GM12865 (cell line): ENCODE measurements at regions not wholly inside any gene's neighbourhood (a gene's known extent, or its start where the extent isn't known, plus 50 kb on each side); places are given as distances from the start of the nearest gene placed in this dataset.

ENCODE experiments used
- DNase-seq: peaks from one replicate; pipeline ENCODE4 v3.0.0; 2010; ENCODE audit warnings: low read depth
- H3K4me3 ChIP-seq: 2 replicates; pipeline ENCODE4 v1.5.1; 2011; ENCODE audit warnings: mild to moderate bottlenecking, low read depth, low read length, control low read depth
- TF ChIP-seq, protein P1 (sequence below): IDR thresholded peaks from 2 replicates; pipeline ENCODE4 v1.5.1; 2011; ENCODE audit warnings: low read length, control low read depth, low read depth, inconsistent platforms; ENCODE audit not compliant: insufficient read depth; ENCODE audit errors: missing control alignments

DNA sequence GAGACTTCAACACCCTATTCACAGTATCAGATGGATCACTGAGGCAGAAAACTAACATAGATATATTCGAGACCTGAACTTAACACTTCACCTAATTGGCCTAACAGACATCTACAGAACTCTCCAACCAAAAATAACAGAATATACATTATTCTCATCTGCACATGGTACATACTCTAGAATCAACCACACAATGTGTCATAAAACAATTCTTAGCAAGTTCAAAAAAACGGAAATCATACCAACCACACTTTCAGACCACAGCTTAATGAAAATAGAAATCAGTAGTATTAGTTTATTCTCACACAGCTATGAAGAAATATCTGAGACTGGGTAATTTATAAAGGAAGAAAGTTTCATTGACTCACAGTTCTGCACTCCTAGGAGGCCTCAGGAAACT lies 387.9 kb downstream of the DEPDC1B start:
- peak; percentile 31 for DNase-seq
- no peak overlapping the region for H3K4me3 ChIP-seq
- TF ChIP-seq, protein P1, sequence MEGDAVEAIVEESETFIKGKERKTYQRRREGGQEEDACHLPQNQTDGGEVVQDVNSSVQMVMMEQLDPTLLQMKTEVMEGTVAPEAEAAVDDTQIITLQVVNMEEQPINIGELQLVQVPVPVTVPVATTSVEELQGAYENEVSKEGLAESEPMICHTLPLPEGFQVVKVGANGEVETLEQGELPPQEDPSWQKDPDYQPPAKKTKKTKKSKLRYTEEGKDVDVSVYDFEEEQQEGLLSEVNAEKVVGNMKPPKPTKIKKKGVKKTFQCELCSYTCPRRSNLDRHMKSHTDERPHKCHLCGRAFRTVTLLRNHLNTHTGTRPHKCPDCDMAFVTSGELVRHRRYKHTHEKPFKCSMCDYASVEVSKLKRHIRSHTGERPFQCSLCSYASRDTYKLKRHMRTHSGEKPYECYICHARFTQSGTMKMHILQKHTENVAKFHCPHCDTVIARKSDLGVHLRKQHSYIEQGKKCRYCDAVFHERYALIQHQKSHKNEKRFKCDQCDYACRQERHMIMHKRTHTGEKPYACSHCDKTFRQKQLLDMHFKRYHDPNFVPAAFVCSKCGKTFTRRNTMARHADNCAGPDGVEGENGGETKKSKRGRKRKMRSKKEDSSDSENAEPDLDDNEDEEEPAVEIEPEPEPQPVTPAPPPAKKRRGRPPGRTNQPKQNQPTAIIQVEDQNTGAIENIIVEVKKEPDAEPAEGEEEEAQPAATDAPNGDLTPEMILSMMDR = no peak

DNA sequence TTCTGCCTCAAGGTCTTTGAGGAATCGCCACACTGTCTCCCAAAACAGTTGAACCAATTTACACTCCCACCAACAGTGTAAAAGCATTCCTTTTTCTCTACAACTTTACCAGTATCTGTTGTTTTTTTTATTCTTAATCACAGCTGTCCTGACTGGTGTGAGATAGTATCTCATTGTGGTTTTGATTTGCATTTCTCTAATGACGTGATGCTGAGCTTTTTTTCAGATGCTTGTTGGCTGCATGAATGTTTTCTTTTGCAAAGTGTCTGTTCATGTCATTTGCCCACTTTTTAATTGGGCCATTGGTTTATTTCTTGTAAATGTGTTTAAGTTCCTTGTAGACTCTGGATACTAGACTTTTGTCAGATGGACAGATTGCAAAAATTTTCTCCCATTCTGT lies 400.0 kb downstream of the DEPDC1B start:
- TF ChIP-seq, protein P1 = no peak
- no peak for DNase-seq
- H3K4me3 ChIP-seq = no peak overlapping the region

DNA sequence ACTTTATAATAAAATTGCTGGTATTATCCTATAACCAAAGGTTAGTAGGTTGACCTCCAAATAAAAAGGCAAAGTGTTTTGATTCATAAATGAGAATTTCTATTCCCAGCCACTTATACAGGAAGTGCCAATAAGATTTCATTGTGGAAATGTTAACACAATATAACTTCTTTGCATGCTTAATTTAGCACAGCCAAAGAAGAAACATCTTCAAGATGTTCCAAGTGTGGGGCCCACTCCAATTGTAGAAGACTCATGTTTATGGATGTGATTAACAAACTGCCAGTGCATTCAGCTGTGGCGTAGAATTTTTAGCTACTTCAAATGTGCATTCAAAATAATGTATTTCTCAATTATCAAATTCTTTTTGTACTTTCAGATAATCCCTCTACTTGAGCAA lies 402.3 kb downstream of the DEPDC1B start:
- TF ChIP-seq, protein P1 = no peak
- H3K4me3 ChIP-seq = no peak overlapping the region
- no peak for DNase-seq

DNA sequence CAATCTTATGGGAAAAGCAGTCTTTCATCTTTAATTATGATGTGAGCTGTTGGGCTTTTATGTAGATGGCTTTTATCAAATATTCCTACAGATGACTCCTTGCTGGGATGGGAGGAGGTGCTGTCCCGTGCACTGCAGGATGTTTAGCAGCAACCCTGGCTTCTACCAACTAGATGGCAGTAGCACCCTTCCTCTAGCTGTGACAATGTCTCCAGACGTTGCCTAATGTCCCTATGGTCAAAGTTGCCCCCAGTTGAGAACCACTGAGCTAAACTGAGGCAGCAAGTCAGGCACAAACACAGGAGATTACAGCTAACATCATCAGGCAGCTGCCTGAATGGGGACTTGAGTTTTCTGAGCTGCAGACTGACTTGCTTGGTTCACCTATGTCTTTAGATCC lies 401.9 kb upstream of the PDE4D start:
- TF ChIP-seq, protein P1 = peak; percentile 56
- H3K4me3 ChIP-seq = no peak overlapping the region
- DNase-seq = peak; percentile 57

DNA sequence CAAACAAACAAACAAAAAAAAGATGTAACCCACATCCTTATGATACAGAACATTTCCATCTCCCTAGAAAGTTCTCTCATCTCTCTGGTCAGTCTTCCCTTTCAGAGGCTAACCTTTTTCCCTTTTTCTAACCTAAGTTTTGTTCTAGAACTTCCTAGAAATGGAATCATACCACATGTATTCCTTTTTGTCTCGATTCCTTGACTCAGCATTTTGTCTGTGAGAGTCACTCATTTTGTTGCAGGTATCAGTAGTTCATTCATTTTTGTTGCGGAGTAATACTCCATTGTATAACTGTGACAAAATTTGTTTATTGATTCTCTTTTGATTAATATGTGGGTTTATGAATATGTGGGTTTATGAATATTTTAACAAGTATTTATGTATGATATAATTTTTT lies 400.0 kb upstream of the PDE4D start:
- no peak for DNase-seq
- no peak overlapping the region for H3K4me3 ChIP-seq
- TF ChIP-seq, protein P1 = no peak

DNA sequence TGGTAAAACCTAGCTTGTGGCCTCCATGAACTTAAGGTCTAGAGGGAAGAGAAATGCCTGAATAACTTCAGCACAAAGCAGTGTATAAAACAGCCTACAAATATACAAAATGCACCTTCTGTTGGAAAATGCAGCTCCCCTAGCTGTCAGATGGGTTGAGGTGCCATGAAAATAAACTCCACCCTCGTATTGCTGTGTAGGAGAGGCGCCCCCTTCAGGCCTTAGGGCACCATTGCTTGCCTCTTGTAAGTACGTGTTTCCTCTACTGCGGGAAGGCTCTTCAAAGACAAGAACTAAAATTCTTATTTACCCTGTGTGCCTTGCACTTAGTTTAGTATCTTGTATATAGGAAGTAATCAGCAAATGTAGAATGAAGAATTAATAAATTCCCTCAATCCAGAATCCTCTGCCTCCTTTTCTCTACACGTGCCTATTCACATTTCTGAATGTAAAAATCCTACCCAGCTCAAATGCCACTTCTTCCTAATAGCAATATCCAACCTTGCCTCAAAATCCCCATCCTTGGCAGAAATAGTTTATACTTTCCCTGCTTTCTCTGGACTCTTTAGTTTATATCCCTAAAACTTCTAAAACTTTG lies 393.7 kb upstream of the PDE4D start:
- TF ChIP-seq, protein P1 = peak; percentile 65
- DNase-seq = peak; percentile 86
- H3K4me3 ChIP-seq = no peak overlapping the region

DNA sequence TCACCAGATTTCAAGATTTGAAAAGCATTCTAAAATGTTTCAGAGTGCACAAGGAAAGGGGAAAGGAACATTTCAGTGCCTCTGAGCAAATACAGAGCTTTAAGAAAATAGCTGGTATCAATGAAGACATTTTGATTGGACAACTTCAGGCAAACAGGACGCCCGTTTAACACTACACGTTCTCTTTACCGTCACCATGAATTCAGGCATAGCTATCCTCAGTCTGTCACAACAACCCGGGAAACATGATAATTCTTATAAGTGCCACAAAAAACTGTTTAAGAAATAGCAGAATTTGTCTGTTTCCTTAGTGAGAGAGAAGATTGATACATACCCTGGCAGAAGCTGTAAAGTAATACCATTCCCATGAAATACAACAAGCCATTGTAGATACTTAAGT lies 392.4 kb upstream of the PDE4D start:
- DNase-seq = no peak
- H3K4me3 ChIP-seq = no peak overlapping the region
- TF ChIP-seq, protein P1 = no peak
